ENCODE measurements at regions not wholly inside any gene's neighbourhood (a gene's known extent, or its start where the extent isn't known, plus 50 kb on each side); places are given as distances from the start of the nearest gene placed in this dataset.

DNA sequence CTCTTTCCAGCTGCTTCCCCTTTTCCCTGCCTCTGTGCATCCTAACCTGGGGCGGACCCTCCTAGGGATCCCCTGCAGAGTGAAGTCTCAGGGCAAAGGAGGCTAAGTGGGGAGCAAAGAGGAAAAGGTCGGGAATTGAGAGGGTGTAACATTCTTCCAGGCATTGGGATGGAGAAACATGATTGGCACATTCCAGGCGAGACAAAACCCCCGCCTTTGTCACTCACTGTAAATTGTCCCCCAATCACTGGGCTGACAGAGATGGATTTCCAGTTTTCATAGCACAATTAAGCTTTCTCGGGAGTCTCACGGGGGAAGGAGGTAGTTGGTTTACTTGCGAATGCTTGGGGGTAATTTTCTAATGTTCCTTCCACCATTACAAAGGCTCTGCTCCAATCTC, 74.9 kb downstream of the MIAT start:
- no peak for DNase-seq

DNA sequence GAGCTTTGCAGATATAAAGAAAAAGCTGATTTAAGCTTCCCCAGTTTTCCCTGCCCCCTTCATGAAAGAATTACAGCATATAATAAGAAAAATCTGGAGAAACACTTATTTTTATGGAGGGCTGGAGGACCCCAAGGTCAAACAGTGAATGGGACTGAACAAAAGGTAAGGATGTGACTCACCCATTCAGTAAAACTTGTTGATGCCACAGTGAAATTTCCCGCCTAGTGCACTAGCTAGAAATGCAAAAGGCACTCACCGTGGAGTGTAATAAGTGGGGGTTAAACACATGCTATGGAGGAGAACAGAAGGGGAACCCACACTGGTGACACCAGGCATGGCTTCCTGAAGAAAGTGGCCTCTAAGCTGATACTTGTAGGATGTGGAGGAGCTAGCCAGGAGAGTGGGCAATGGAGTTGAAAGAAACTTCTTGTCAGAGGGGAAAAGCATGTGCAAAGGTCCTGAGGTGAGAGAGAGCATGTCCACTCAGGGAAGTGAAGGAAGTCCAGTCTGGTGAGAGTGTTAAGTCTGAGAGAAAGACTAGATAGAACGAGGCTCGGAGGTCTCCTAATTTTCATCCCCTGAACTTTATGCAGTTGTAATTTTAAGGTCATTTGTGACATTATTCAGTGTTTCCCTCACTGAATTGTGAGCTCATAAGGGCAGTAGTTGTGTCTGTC, 77.1 kb downstream of the MIAT start:
- no peak for DNase-seq

DNA sequence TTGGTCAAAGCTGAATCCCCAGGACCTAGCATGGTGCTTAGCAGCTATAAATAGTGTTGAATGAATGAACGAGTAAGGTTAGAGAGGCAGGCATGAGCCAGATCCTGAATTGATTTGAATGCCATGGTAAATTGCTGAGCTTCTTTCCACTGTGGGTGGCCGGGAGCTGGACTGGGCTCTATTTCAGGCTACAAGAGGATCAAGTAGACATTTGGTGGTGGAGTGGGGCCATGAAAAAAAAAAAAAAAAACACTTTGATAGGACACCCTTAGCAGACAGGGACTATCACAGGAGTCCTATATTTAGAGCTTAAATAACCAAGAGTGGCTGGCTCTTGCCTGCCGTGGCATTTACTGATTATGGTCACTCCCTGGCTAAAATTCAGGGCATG, 77.6 kb downstream of the MIAT start:
- DNase-seq: no peak

DNA sequence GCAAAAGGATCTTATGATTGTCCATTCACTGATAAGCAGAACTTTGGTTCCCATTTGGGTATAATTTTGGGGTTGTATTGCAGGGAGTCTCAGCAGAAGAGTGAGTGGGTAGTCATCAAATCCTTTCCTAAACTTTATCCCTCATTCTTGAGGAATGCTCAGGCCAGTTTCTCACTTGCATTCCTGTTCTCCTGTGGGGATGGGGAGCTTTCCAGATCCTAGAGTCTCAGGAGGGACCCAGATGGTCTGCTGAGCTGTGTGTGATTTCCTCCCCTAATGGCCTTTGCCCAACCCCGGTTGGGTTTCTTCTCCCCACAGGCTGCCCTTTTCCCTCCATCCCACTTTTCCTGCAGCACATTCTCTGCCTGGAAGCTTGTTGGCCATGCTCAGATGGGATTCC, 79.9 kb downstream of the MIAT start:
- DNase-seq: no peak

DNA sequence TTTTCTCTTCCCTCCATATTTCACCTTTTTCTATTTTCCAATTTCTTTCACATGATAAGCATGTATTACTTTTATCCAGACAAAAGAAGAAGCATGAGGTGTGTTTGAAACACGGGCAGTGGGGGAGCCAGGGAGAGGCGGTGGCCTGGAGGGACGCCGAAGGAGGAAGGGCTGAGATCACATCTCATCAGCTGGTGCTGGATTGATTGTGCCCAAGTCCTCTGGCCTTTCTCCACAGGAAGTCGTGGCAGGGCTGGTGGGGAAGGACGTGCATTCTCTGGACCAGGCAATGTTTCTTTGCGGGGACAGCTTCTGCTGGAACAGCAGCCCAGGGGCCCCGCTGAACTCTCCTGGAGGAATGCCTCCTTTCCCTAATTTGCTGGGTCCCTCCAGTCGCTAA, 82.9 kb downstream of the MIAT start:
- DNase-seq: no peak

DNA sequence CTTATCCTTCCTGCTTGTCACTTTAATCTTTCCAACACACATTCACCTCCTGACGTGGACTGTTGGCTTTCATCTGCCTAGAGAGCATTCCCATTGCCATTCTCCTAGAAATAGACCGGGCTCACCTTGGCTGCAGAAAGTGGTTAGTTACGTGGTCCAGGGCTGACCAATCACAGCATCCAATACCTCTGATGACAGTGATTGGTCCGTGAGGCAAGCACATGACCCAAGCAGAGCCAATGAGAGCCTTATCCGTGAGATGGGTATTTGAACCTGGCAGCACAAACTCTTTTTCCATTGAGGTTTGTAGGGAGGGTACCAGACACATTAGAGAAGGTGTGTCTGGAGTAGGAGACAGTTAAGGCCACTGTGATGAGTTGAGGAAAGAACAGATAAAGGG, 85.8 kb downstream of the MIAT start:
- no peak for DNase-seq

DNA sequence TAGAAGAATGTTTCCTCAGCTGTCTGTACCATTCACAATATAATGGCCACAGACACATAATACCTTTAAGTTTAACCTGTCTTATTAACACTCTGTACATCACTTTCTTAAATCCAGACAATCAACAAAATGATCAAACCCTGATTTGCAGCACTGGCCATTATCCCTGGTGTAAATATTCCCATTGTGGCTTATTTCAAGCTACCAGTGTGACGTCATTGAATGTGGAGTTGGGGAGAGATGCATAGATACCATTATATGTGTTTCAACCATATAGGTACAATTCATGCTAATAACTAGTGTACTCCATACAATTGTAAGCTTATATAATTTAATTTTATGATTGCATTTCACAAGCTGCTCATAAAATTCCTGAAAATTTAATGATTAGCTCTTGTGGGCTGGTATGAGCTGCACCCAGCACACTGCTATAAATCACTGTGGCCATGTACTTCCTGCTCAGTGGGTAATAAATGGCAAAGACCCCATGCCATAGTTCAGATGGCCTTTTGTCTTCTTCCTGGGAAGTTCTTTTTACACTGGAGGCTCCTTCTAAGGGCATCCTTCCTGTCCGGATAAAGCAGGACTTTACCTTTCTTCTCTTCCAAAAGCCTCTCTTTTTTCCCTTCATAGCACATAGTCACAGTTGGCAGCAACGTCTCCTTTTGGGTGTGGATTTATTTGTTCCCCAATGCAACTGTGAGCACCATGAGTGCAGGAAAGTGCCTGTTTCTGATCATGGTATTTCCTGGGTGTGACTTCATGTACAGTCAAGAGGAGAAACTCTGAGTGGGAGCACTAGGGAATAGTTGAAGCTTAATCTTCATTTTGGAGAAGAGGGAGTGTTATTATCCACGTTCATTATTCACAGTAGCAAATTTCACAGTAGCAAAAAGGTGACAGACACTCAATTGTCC, 87.8 kb downstream of the MIAT start:
- DNase-seq: no peak

DNA sequence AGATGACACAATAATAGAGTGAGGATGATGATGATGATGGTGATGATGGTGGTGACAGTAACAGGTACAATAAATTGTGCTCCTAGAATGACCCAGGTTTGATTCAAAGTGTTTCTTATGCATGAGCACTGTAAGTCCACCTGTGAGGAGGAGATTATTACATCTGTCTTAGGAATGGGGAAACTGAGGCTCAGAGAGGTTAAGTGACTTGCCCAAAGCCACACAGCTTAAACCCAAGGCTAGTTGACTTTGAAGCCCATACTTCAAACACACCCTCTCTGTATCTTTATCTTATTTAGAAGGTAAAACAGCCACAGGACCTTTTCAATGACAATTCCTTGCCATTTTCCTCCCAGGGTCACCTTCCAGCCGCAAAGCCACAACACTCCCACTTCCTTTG, 88.9 kb downstream of the MIAT start:
- DNase-seq: no peak

DNA sequence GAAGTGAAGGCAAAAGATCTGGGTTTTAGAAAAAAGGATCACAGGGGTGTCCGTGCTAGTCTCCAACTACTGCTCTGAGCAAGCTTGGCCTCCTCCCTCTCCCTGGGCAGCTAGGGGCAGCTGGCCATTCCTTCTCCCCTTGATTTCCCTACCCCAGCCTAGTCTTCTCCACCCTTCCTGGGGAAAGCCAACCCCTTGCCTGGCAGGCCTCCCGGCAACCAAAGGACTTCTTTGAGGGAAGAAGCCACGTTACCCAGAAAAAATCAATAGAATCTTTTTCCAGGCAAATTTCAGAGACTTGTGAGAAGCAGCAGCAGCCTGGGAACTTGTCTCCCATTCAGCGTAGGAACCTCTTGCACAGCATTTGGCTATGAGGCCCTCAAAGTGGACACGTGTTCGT, 91.5 kb downstream of the MIAT start:
- DNase-seq: no peak

DNA sequence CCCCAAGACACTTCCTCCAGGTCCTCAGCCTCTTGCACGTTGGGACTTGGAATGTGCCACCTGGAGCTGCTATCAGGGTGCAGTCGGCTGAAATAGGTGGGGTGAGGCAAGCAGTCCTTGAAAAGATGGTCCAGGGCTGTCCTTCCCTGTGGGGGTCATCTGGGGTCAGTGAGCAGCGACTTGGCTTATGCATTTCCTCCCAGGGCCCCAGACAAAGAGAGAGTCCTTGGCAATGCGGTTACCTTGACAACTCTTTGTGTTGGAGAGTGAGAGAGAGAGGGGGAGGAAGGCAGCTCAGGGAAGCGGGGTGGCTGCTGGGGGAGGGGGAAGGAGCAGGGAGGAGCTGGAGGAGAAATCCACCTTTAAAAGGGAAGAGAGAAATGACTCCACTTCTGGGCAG, 93.8 kb downstream of the MIAT start:
- DNase-seq: no peak

DNA sequence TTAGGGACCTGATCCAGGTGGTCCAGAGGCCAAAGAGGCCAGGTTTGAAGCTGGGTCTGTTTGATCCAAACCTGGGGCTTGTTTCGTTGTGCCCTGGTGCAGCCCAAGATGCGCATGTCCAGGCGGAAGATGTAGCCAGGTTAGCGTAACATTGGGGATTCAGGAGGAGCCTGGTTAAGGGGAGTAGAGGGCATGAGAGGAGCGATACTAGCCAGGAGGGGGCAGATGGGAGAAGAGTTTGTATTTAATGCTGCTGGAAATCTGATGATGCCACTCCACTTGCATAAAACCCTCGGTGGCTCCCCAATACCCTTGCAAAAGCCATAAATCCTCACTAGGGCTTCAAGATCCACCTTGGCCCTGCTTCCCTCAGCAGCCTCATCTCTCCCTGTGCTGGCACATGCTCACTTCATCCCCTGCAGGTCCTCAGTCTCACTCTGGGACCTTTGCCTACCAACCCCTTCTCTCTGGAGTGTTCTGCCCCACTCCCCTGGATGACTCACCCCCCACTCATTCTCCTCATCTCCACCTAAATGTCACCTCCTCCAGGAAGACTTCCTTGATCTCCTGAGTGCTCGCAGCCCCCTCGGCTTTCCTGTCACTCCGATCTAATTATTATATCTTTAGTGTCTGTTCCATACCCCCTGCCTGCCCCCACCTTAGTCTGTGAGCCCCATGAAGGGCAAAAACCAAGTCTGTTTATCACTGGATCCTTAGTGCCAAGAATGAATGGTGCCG, 95.9 kb downstream of the MIAT start:
- DNase-seq: no peak

DNA sequence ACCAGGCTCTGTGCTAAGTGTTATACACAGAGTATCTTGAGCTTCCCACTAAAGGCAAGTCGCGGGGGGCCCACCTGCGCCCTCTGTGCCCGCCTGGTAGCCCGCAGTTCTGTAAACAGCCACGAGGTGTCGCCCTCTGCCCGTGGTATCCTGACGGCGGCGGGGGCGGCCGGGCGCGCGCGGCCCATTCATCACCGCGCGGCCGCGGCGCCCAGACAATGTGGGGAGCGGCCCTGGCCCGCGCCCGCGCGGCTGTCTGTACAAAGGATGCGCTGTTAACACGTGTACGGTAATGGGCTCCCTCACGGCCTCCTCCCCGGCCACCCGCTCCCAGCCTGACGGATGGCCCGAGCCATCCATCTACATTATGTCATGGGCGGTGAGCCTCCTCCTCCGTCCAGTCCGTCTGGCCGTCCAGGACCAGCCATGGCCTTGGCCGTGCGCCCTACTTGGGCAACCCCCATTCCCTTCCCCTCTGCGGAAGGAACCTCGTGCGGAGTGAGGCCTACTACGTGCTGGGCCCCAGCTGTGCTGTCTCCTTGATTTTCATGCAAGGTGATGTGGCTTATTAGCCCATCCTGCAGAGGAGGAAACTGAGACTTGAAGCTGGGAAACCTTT, 99.4 kb downstream of the MIAT start:
- no peak for DNase-seq

DNA sequence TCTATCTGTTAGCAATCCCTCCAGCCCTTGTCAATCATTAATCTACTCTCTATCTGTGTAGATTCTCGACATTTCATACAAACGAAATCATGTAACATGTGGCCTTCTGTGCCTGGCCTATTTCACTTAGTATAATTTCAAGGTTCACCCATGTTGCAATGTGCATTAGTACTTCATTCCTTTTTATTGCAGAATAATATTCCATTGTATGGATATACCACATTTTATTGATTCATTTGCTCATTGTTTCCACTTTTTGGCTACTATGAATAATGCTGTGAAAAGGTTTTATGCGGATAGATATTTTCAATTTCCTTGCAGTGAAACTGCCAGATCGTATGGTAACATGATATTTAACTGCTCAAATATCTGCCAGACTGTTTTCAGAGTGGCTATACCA, 100.1 kb downstream of the MIAT start:
- no peak for DNase-seq

DNA sequence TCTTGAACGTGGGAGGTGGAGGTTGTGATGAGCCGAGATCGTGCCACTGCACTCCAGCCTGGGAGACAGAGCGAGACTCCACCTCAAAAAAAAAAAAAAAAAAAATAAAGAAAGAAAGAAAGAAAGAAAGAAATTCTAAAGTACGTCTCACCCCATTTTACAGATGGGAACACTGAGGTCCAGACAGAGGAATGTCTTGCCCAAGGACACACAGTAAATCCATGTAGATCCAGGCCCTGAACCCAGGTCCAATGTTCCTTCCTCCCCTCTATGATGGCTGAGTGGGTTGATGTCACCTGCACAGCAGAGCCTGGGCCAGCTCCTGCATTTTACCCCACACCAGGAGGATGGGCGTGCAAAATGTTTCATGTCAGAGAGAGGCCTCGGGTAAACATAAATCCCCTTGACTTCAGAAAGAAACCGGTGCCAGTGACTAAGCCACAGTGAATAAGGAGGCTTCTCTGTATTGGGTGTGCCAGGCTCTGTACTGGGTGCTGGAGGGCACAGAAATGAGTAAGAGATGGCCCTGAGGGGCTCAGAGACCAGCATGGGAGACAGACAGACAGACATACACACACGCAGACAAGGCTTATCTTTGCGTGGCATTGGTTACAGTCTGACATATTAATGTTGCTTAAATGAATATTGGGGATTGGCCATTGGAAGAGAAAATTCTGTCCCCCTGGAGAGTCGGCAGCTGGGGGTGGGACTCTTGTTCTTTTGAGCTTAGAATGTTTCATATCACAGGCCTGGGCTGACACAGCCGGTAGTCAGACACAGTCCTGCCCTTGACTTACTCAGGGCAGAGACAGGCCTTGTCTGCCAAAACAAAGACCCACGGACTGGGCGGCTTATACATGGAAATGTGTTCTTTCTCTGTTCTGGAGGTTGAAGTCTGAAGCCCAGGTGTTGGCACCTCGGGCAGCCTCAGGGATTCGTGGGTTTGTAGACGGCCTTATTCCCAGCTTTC, 105.4 kb downstream of the MIAT start:
- DNase-seq: no peak

DNA sequence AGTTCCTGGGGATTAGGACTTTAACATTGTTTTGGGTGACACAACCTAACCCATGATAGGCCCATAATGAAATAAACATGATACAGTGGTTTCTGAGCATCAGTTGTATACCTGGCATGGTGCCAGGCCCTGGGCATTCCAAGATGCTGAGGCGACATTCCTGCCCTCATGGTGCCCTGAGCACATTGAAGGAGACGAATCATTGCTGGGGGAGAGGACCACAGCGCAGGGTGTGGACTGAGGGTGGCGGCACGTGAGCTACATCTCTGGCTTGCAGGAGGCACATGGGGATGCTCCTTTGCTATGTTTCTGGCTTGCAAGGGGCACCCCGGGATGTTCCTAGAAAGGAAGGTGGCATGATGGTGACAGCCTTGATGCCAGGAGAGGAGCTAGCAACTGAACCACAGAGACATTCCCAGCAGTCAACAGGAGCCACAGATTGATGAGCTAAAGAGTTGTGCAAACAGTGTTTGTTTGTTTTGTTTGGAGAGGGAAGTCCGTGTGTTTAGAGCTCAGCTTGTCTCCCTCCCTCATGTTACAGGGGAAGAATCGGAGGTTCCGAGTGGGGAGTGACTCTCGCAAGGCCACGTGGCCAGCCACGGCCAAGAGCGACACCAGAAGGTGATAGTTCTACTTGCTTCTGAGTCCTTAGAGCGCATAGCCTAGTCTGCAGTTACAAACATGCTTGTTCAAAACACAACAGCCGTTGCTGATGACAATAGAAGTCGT, 106.4 kb downstream of the MIAT start:
- DNase-seq: no peak

DNA sequence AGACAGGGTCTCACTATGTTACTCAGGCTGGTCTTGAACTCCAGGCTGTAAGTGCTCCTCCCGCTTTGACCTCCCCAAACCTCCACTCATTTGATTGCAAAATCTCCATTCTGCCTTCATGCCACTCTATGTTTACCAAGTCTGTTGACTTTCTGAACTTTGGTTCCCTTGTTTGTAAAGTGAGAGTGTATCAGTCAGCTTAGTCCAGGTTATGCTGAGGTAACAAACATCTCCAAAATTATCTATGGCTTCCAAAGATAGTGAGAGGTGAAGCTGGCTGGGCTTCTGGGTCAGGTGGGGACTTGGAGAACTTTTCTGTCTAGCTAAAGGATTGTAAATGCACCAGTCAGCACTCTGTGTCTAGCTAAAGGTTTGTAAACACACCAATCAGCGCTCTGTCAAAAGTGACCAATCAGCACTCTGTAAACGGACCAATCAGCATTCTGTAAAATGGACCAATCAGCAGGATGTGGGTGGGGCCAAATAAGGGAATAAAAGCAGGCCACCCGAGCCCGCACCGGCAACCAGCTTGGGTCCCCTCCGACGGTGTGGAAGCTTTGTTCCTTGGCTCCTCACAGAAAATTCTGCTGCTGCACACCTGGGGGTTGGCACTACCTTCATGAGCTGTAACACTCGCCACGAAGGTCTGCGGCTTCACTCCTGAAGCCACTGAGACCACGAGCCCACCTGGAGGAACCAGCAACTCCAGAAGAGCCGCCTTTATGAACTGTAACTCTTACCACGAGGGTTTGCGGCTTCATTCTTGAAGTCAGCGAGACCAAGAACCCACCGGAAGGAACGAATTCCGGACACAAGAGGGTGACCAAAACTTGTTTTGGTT, 109.3 kb downstream of the MIAT start:
- no peak for DNase-seq

DNA sequence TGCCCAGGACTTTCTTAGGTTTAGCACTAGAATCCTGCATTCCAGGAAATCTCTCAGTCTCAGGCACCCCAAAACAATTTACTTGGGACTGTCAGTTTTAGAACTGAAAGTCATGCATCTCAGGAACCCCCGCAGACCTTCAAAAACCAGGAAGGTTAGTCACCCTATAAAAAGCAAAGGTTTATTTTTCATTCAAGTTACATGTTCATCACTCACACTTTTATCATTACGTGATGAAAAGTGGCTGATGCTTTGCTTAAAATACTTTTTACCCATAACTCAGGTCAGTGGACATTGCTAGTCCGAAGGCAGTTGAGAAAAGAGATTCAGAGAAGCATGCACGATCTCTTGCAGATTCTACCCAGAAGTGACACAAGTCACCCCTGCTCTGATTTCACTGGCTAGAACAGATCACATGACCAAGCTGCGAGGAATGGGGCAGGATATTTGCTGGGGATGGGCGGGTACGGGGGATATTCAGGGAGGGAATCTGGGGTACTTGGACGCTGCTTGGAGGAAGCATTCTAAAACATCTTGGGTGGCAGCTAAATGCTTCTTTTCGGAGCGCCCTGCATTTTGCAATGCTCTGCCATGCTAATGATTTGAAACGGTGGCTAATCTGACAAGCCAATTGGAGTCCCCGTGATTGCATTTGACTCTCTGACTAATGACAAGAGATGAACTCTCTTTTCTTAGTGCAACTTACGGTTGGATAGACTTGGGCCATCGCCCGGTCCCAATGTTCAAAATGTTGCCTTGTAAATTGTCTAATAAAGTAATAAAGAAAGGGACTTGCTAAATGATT, 110.2 kb downstream of the MIAT start:
- no peak for DNase-seq

DNA sequence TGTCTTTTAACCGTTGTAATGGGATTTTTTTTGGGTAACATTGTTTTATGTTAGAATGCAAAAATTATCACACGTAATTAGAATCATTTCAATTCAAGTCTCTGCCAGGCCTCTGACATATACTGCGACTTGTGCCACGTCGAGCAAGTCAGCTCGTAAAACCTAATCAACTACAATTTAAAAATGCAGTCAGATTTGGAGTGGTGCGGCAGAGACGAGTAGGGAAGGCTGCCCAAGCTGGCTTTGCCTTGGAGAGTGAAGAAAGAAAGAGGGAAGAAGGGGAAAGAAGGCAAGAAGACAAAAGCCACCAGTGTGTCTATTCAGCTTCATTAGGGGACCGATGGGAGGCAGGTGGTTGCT, 110.7 kb downstream of the MIAT start:
- no peak for DNase-seq

DNA sequence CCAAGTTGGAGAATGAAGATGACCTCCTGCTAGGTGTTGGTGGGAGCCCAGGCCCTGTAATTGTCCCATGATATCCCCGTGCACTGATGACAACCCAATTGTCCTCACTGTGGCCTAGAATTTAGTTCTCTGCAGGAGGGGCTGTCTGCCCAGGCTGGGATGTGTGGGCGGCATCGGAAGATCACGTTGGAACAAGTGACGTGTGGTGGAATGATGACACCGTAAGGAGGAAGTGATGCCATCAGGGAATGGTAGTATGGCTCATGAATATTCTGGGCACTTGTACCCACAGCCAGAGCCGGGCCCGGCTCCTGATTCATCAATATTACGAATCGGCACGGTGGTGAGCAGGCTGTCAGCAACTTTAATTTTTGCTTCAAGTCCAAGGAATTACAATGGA, 111.6 kb downstream of the MIAT start:
- no peak for DNase-seq

DNA sequence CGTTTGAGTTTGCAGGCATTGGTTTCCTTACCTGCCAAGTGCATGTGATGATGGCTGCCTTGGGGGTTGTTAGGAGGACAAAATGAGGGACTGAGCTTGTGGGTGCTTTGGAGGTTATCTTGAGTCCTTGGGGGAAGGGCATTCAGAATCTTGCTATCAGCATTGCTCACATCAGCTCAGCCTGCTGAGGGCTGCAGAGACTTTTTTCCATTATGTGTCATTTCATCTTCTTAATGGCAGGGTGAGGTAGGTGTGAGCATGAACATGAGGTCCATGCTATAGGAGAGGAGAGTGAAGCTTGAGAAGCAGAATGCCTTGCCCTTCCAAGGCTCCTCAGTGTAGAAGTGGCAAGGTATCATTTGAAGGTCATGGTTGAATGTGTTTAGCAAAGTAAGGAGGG, 112.3 kb downstream of the MIAT start:
- no peak for DNase-seq

Measured in NK-92 treated with Interleukin-12 subunit alpha and Interleukin-12 subunit beta, amount 100 ng/mL, for 24 hours (cell line).